Tibial nerve (tissue), 4 donors: ENCODE measurements at regions not wholly inside any gene's neighbourhood (a gene's known extent, or its start where the extent isn't known, plus 50 kb on each side); places are given as distances from the start of the nearest gene placed in this dataset.

ENCODE experiments used
- DNase-seq, 2 donors: peaks; one replicate each; pipeline ENCODE4 v3.0.0-alpha.2; 2019; ENCODE audit warnings: low spot score in 2 of 2
- H3K27ac ChIP-seq, 4 donors: fragments of 200-600 bp; sonication (generic) in 3 of 4; one replicate each; pipeline ENCODE4 v1.5.1; 2017 to 2019; ENCODE audit warnings: mild to moderate bottlenecking in 1 of 4
- H3K27me3 ChIP-seq, 2 donors: fragments of 200-600 bp; sonication (generic) in 1 of 2; one replicate each; pipeline versions ENCODE4 v1.5.1 to v1.6.0; 2017 to 2019
- H3K36me3 ChIP-seq, 3 donors: fragments of 200-600 bp; sonication (generic); one replicate each; pipeline ENCODE4 v1.5.1; 2018 to 2019
- H3K4me1 ChIP-seq, 4 donors: fragments of 200-600 bp; sonication (generic) in 3 of 4; one replicate each; pipeline ENCODE4 v1.5.1; 2017 to 2019
- H3K4me3 ChIP-seq, 4 donors: fragments of 200-600 bp; sonication (generic) in 3 of 4; one replicate each; pipeline ENCODE4 v1.5.1; 2017 to 2019; ENCODE audit warnings: mild to moderate bottlenecking in 1 of 4, moderate library complexity in 1 of 4
- H3K9me3 ChIP-seq, 4 donors: fragments of 200-600 bp; sonication (generic) in 3 of 4; one replicate each; pipeline ENCODE4 v1.5.1; 2017 to 2019
- EP300 ChIP-seq, 2 donors: sonication (generic); formaldehyde crosslinking; IDR thresholded peaks; one replicate each; pipeline ENCODE4 v1.6.1; 2017; ENCODE audit warnings: antibody characterized with exemption in 2 of 2, mild to moderate bottlenecking in 1 of 2
- POLR2A ChIP-seq, 2 donors: fragments of 450-650 bp; IDR thresholded peaks; one replicate each; pipeline ENCODE4 v1.6.1; 2017; ENCODE audit warnings: antibody characterized with exemption in 2 of 2, mild to moderate bottlenecking in 2 of 2, moderate library complexity in 2 of 2
- WGBS, 2 donors: methylation state at CpG; one replicate each; pipeline ENCODE4 v1.1.5; 2018; 5-methylcytosine and 5-hydroxymethylcytosine counted together
- TF ChIP-seq, protein P1 (sequence below), 5 experiments: fragments of 200-600 bp in 3 of 5; fragments of 450-650 bp in 2 of 5; sonication (generic) in 3 of 5; IDR thresholded peaks; one replicate each; pipeline ENCODE4 v1.5.1; 2016 to 2019; ENCODE audit warnings: antibody characterized with exemption in 5 of 5, mild to moderate bottlenecking in 3 of 5, moderate library complexity in 2 of 5

GRCh38 chr5:13250464-13251291 lies 693.8 kb downstream of the DNAH5 start:
- Histone ChIP-seq H3K27me3 (no peaks in the 10 kb centered on the region), H3K4me3 (no peak overlapping the region), H3K27ac (no peak overlapping the region), H3K36me3 (no peaks in the 10 kb centered on the region), H3K4me1 (no peaks in the 10 kb centered on the region), H3K9me3 (no peaks in the 10 kb centered on the region)
- no peak for DNase-seq
- TF ChIP-seq POLR2A (IDR thresholded peaks at IDR 0.05) (no peak), EP300 (IDR thresholded peaks at IDR 0.05) (no peak)
- TF ChIP-seq, protein P1, sequence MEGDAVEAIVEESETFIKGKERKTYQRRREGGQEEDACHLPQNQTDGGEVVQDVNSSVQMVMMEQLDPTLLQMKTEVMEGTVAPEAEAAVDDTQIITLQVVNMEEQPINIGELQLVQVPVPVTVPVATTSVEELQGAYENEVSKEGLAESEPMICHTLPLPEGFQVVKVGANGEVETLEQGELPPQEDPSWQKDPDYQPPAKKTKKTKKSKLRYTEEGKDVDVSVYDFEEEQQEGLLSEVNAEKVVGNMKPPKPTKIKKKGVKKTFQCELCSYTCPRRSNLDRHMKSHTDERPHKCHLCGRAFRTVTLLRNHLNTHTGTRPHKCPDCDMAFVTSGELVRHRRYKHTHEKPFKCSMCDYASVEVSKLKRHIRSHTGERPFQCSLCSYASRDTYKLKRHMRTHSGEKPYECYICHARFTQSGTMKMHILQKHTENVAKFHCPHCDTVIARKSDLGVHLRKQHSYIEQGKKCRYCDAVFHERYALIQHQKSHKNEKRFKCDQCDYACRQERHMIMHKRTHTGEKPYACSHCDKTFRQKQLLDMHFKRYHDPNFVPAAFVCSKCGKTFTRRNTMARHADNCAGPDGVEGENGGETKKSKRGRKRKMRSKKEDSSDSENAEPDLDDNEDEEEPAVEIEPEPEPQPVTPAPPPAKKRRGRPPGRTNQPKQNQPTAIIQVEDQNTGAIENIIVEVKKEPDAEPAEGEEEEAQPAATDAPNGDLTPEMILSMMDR (IDR thresholded peaks at IDR 0.05): peak in 2 of 5 experiments; percentile 17 to 23
- WGBS, 2 donors: 61 to 75% methylated on average over 4 of the region's 4 CpGs

DNA sequence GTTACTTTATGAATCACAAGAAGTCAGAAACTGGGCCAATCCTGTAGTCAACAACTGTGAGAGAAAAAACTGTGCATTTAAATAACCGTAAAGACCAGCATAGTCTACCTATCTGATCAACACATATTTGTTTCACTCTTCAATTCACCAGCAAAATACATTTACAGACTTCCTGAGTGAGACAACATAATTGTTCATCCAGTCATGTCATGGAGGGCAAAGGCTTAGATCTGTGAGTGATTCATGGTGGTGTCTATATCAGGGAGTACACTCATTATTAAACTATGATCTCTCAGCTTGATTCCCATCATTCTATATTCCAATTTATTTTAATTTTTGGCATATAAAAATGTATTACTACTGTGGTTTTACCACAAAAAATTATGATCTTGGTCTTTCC lies 694.6 kb downstream of the DNAH5 start:
- H3K27me3 ChIP-seq: no peaks in the 10 kb centered on the region

DNA sequence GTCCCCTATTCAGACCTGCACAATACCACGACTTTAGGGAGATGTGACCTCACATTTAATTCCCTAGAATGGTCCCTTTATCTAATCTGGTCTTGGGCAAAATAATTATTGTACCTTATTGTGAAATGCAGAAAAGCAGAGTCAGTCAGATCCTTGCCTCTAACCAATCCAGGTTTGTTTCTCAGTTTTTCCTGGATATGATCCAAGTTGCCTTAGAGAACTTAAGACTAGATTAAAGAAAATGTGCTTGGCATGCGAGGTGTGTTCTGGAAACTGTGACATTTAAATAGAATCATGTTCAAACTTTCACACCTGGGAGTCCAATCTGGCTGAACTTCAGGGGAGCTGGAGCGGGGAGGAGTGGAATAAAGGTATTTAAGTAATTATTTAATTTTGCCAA lies 696.2 kb downstream of the DNAH5 start:
- Histone ChIP-seq H3K27ac (no peak overlapping the region), H3K4me3 (no peak overlapping the region), H3K9me3 (peaks cover 0 to 7% (median 0%) of the 10 kb centered on the region in 4 donors), H3K36me3 (no peaks in the 10 kb centered on the region), H3K4me1 (no peaks in the 10 kb centered on the region), H3K27me3 (no peaks in the 10 kb centered on the region)
- no peak for DNase-seq
- WGBS, 2 donors: 48 to 49% methylated on average over 3 of the region's 3 CpGs
- TF ChIP-seq, protein P1 (IDR thresholded peaks at IDR 0.05): no peak
- TF ChIP-seq EP300 (IDR thresholded peaks at IDR 0.05) (no peak), POLR2A (IDR thresholded peaks at IDR 0.05) (no peak)

More for the DNA sequence above, 694.6 kb downstream of the DNAH5 start:
- Histone ChIP-seq H3K9me3 (no peaks in the 10 kb centered on the region), H3K27ac (no peak overlapping the region), H3K4me3 (no peak overlapping the region), H3K4me1 (no peaks in the 10 kb centered on the region), H3K36me3 (no peaks in the 10 kb centered on the region)
- 97 to 100% methylated on average over 1 of the region's 1 CpG for WGBS, 2 donors
- TF ChIP-seq POLR2A (IDR thresholded peaks at IDR 0.05): no peak
- TF ChIP-seq EP300 (IDR thresholded peaks at IDR 0.05): no peak
- TF ChIP-seq, protein P1 (IDR thresholded peaks at IDR 0.05): no peak
- no peak for DNase-seq

- 38 to 49% methylated on average over 5 of the region's 5 CpGs for WGBS, 2 donors
- no peak for DNase-seq
- TF ChIP-seq, protein P1 (IDR thresholded peaks at IDR 0.05): no peak
- TF ChIP-seq EP300 (IDR thresholded peaks at IDR 0.05): no peak
- TF ChIP-seq POLR2A (IDR thresholded peaks at IDR 0.05): no peak
- no peaks in the 10 kb centered on the region for H3K4me1 ChIP-seq
- H3K27me3 ChIP-seq: no peaks in the 10 kb centered on the region
- H3K36me3 ChIP-seq: no peaks in the 10 kb centered on the region
- H3K27ac ChIP-seq: no peak overlapping the region
- no peak overlapping the region for H3K4me3 ChIP-seq
- peaks cover 0 to 7% (median 0%) of the 10 kb centered on the region in 4 donors for H3K9me3 ChIP-seq
These were observed 698.4 kb downstream of the DNAH5 start for GRCh38 chr5:13246053-13246452.

DNA sequence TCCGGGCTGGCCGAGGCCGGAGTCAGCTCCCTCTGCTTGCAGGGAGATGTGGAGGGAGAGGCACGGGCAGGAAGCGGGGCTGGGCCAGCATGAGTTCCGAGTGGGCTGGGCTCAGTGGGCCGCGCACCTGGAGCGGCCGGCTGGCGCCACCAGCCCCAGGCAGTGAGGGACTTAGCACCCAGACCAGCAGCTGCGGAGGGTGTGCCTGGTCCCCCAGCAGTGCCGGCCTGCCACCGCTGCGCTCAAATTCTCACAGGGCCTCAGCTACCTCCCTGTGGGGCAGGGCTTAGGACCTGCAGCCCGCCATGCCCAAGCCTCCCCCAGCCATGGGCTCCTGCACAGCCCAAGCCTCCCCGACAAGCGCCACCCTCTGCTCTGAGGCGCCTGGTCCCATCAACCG lies 700.3 kb downstream of the DNAH5 start:
- peaks cover 0 to 7% (median 0%) of the 10 kb centered on the region in 4 donors for H3K9me3 ChIP-seq
- H3K4me3 ChIP-seq: no peak overlapping the region
- no peak overlapping the region for H3K27ac ChIP-seq
- WGBS, 2 donors: 88 to 94% methylated on average over 9 to 18 of the region's 20 CpGs
- H3K36me3 ChIP-seq: no peaks in the 10 kb centered on the region
- no peak for DNase-seq
- no peak for TF ChIP-seq POLR2A (IDR thresholded peaks at IDR 0.05)
- TF ChIP-seq, protein P1 (IDR thresholded peaks at IDR 0.05): no peak
- TF ChIP-seq EP300 (IDR thresholded peaks at IDR 0.05): no peak
- H3K27me3 ChIP-seq: no peaks in the 10 kb centered on the region
- H3K4me1 ChIP-seq: no peaks in the 10 kb centered on the region
